ENCODE measurements at regions not wholly inside any gene's neighbourhood (a gene's known extent, or its start where the extent isn't known, plus 50 kb on each side); places are given as distances from the start of the nearest gene placed in this dataset.

DNA sequence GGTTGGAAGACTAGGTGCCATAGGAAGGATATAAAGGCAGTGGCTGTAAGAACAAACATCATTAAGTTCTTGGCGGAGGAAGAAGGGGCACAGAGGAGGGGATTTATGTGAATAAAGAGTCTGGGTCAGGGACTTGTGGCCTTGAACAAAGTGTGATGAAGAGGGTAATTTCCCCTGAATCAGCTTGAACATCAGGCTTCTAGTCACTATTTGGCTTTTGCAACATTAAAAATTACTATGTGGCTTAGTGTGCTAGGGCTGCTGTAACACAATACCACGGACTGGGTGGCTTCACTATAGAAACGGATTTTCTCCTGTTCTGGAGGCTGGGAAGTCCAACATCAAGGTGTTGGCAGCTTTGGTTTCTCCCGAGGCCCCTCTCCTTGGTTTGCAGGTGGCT is 70.5 kb upstream of the CNIH3 start:
- TF ChIP-seq EZH2 (IDR thresholded peaks at IDR 0.05; ENCODE audit: insufficient read depth, poor library complexity, severe bottlenecking) (no peak), EZH2phosphoT487 (IDR thresholded peaks at IDR 0.05; ENCODE audit: insufficient read depth, low read depth) (no peak)

All from GM23248 (cell line).